ENCODE measurements at regions not wholly inside any gene's neighbourhood (a gene's known extent, or its start where the extent isn't known, plus 50 kb on each side); places are given as distances from the start of the nearest gene placed in this dataset.

DNA sequence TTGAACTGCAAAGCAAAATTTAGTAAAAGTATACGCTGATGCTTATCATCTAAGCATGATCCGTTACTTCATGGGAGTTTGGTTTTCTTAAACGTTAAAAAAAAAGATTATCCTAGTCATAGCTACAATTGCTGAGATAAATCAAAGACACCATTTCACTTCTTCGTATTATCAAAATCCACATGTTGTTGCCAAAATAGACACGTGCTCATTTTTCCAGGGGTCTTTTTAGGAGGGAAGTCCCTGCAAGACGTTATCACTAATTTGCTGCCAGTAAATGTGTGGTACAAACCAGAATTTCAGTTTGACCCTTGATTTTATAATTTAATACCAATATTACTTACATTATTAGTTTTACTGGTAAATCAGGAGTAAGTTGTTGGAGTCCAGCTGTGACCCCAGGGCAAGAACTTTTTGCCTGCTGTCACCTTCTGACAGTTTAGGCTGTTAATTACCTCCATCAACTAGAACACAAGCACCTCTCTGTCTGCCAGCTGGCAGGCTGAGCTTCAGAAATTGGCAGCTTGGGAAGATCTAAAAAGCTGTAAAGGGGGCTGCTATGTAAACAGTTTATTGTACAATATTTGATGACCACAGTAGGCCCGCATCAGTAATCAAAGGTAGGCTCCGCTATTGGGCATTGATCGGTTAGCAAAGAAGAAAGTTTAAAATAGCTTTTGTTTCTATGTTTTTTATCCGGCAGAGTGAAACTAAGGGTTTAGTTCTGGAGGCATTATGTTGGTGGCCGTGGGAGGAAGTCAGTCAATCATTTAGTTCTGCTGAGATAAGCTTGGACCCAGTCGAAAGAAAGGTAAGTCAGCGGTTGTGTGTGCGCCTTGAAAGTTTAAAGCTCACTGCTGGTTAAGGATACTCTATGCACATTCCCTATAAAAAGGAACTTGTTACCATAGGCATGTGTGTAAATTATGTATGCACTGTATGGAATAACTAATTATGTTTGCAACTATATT is 196.4 kb downstream of the FBXO8 start:
- 60 to 64% methylated on average over 14 of the region's 14 CpGs for WGBS, 2 experiments (ENCODE audit: low coverage in 1 of 2, low lambda C conversion rate in 2 of 2, missing lambda C conversion rate in 2 of 2)
- H3K4me2 ChIP-seq (ENCODE audit: unreplicated experiment) = no peak overlapping the region
- no peak overlapping the region for H3K4me3 ChIP-seq
- no peaks in the 10 kb centered on the region for H3K27me3 ChIP-seq (replicated peaks; ENCODE audit: insufficient read depth)
- no peak for DNase-seq
- in situ Hi-C loops (cut with MboI) = no loop called here
- no peak for TF ChIP-seq EZH2phosphoT487 (IDR thresholded peaks at IDR 0.05; ENCODE audit: insufficient read depth, low read depth)
- no peak overlapping the region for H2AFZ ChIP-seq
- no peaks in the 10 kb centered on the region for H3K79me2 ChIP-seq (ENCODE audit: insufficient read depth)
- no peaks in the 10 kb centered on the region for H3F3A ChIP-seq (ENCODE audit: insufficient read depth)
- no peak overlapping the region for H3K9ac ChIP-seq
- H3K4me1 ChIP-seq (ENCODE audit: insufficient read depth) = 0 out of 2 replicates have a peak, but pooled peaks cover 5% of the 10 kb centered on the region
- no peaks in the 10 kb centered on the region for H3K36me3 ChIP-seq (ENCODE audit: low read depth)
- no peaks in the 10 kb centered on the region for H3K9me2 ChIP-seq (ENCODE audit: insufficient read depth)
- H3K9me3 ChIP-seq (ENCODE audit: low read depth) = no peaks in the 10 kb centered on the region
- no peaks in the 10 kb centered on the region for H4K20me1 ChIP-seq (ENCODE audit: insufficient read depth)
- H3K27ac ChIP-seq = no peak overlapping the region

DNA sequence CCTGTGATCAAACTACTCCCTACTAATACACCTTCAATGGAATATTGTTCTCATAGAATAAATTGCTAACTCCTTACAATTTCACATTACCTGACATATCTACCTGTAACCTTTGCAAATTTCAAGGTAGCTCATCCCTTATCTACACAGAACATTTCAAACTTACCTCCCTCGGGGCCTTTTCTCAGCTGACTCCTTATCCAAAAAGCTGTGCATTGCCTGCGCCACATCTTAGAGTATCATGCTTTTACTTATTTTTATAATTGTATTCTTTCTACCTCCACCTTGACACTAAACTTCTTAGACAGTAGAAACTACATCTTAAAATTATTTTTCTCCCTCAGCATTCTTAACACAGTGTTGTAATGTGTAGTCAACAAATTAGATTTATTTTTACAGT is 198.5 kb downstream of the FBXO8 start:
- TF ChIP-seq EZH2phosphoT487 (IDR thresholded peaks at IDR 0.05; ENCODE audit: insufficient read depth, low read depth) (no peak), EZH2 (IDR thresholded peaks at IDR 0.05; ENCODE audit: insufficient read depth, poor library complexity, severe bottlenecking) (no peak)
- Histone ChIP-seq H3K27ac (no peak overlapping the region), H3K9ac (no peak overlapping the region), H3K27me3 (replicated peaks; ENCODE audit: insufficient read depth) (no peaks in the 10 kb centered on the region), H3K36me3 (ENCODE audit: low read depth) (no peaks in the 10 kb centered on the region), H3F3A (ENCODE audit: insufficient read depth) (no peaks in the 10 kb centered on the region), H3K79me2 (ENCODE audit: insufficient read depth) (no peaks in the 10 kb centered on the region), H3K4me1 (ENCODE audit: insufficient read depth) (0 out of 2 replicates have a peak, but pooled peaks cover 5% of the 10 kb centered on the region), H3K9me2 (ENCODE audit: insufficient read depth) (no peaks in the 10 kb centered on the region), H3K4me2 (ENCODE audit: unreplicated experiment) (no peak overlapping the region), H4K20me1 (ENCODE audit: insufficient read depth) (no peaks in the 10 kb centered on the region), H3K9me3 (ENCODE audit: low read depth) (no peaks in the 10 kb centered on the region), H3K4me3 (no peak overlapping the region), H2AFZ (no peak overlapping the region)
- 94 to 95% methylated on average over 2 of the region's 2 CpGs for WGBS, 2 experiments (ENCODE audit: low coverage in 1 of 2, low lambda C conversion rate in 2 of 2, missing lambda C conversion rate in 2 of 2)
- no peak for DNase-seq
- in situ Hi-C loops (cut with MboI) = no loop called here

DNA sequence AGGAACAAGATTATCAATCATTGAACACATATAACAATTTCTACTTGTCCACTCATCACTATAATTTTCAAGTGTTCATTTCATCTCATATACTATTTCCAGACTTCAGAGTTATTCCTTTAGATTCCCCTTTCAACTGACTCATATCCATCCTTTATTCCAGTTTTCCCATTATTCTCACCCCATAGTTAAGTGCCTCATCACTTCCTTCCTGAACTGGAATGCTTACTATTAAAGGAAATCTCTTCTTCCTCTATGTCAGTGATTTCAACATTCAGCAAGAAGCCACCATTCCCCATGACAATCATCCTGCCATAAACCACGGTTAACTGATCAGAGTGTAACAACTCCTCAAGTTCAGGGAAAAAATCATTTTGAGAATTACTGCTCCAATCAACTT is 198.9 kb downstream of the FBXO8 start:
- no peak overlapping the region for H2AFZ ChIP-seq
- no peak overlapping the region for H3K4me3 ChIP-seq

DNA sequence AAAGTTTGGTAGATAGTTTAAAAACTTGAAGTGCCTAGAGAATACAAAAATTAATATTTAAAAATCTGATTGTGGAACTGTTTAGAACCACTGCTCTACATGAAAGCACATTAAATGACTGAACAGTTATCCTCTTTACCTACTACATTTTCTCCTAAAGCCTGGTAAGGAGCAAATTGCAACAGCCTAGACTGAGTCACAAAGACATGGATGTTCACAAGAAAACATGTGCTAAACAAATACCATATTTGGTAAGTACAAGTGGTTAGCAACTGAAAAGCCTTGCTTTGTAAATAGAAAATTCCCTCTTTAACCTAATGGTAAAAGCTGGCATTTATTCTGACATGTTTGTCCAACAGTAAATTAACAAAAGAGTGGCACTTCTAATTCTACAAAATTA is 203.1 kb downstream of the FBXO8 start:
- peak; percentile 65 for DNase-seq
- no peak overlapping the region for H3K4me2 ChIP-seq (ENCODE audit: unreplicated experiment)
- H3K27ac ChIP-seq = peak overlapping the region; percentile 7; the same call in 1 of the 2 replicates
- TF ChIP-seq EZH2 (IDR thresholded peaks at IDR 0.05; ENCODE audit: insufficient read depth, poor library complexity, severe bottlenecking) (no peak), EZH2phosphoT487 (IDR thresholded peaks at IDR 0.05; ENCODE audit: insufficient read depth, low read depth) (no peak)
- H3K36me3 ChIP-seq (ENCODE audit: low read depth) = no peaks in the 10 kb centered on the region
- no peaks in the 10 kb centered on the region for H3K27me3 ChIP-seq (replicated peaks; ENCODE audit: insufficient read depth)
- H4K20me1 ChIP-seq (ENCODE audit: insufficient read depth) = no peaks in the 10 kb centered on the region
- no peak overlapping the region for H3K9ac ChIP-seq
- no peaks in the 10 kb centered on the region for H3K9me3 ChIP-seq (ENCODE audit: low read depth)
- H3F3A ChIP-seq (ENCODE audit: insufficient read depth) = no peaks in the 10 kb centered on the region
- in situ Hi-C loops (cut with MboI) = no loop called here
- no peak overlapping the region for H2AFZ ChIP-seq
- no peaks in the 10 kb centered on the region for H3K9me2 ChIP-seq (ENCODE audit: insufficient read depth)
- no peaks in the 10 kb centered on the region for H3K79me2 ChIP-seq (ENCODE audit: insufficient read depth)
- H3K4me1 ChIP-seq (ENCODE audit: insufficient read depth) = 0 out of 2 replicates have a peak, but pooled peaks cover 5% of the 10 kb centered on the region
- no peak overlapping the region for H3K4me3 ChIP-seq

More for the DNA sequence above, 198.9 kb downstream of the FBXO8 start:
- no peaks in the 10 kb centered on the region for H3K9me3 ChIP-seq (ENCODE audit: low read depth)
- WGBS, 2 experiments (ENCODE audit: low coverage in 1 of 2, low lambda C conversion rate in 2 of 2, missing lambda C conversion rate in 2 of 2) = 42 to 67% methylated on average over 1 of the region's 1 CpG
- in situ Hi-C loops (cut with MboI) = no loop called here
- H4K20me1 ChIP-seq (ENCODE audit: insufficient read depth) = no peaks in the 10 kb centered on the region
- no peak overlapping the region for H3K4me2 ChIP-seq (ENCODE audit: unreplicated experiment)
- TF ChIP-seq EZH2phosphoT487 (IDR thresholded peaks at IDR 0.05; ENCODE audit: insufficient read depth, low read depth) = no peak
- no peak for TF ChIP-seq EZH2 (IDR thresholded peaks at IDR 0.05; ENCODE audit: insufficient read depth, poor library complexity, severe bottlenecking)
- no peak overlapping the region for H3K9ac ChIP-seq
- no peaks in the 10 kb centered on the region for H3K9me2 ChIP-seq (ENCODE audit: insufficient read depth)
- no peak overlapping the region for H3K27ac ChIP-seq
- H3K79me2 ChIP-seq (ENCODE audit: insufficient read depth) = no peaks in the 10 kb centered on the region
- H3F3A ChIP-seq (ENCODE audit: insufficient read depth) = no peaks in the 10 kb centered on the region
- H3K36me3 ChIP-seq (ENCODE audit: low read depth) = no peaks in the 10 kb centered on the region
- H3K4me1 ChIP-seq (ENCODE audit: insufficient read depth) = 0 out of 2 replicates have a peak, but pooled peaks cover 5% of the 10 kb centered on the region
- H3K27me3 ChIP-seq (replicated peaks; ENCODE audit: insufficient read depth) = no peaks in the 10 kb centered on the region
- no peak for DNase-seq

Measured in GM23248 (cell line).